K562 (cell line): ENCODE measurements at regions not wholly inside any gene's neighbourhood (a gene's known extent, or its start where the extent isn't known, plus 50 kb on each side); places are given as distances from the start of the nearest gene placed in this dataset.

Source experiments
- ATAC-seq: fragments of 200-7000 bp; cut with Tn5 transposase; 3 replicates; pipeline ENCODE4 v1.9.1; 2020; ENCODE audit warnings: moderate library complexity
- BruUV-seq: library from RNA; stranded (reverse); fragments of 400-500 nt; replicated peaks from 2 replicates; lab custom pipeline; 2021; lab: Mats Ljungman, UMichigan
- CTCF ChIA-PET: fragments of 300-600 bp; formaldehyde crosslinking; extraction: SDS; loops from one replicate; lab custom pipeline; 2021; ENCODE audit warnings: low intra/inter-chr PET ratio; lab: Yijun Ruan, JAX
- POLR2A ChIA-PET: fragments of 300-600, 350-650 bp; sonication (Branson Sonifier 250); formaldehyde crosslinking; extraction: SDS; loops from one replicate; lab custom pipeline; 2021; ENCODE audit warnings: antibody characterized with exemption, inconsistent platforms; lab: Yijun Ruan, JAX
- DNase-seq, 4 experiments: peaks; one replicate each; pipeline versions ENCODE4 v3.0.0 to v3.0.0-alpha.2; 2011 to 2018; ENCODE audit warnings: low spot score in 3 of 4, mixed read lengths in 3 of 4; ENCODE audit errors: extremely low read depth in 1 of 4
- FAIRE-seq: peaks from 2 replicates; lab custom pipeline; 2011; peaks lifted over from hg19 to GRCh38; lab: Jason Lieb, UNC
- H2AFZ ChIP-seq: 2 replicates; pipeline ENCODE4 v1.6.0; 2011; ENCODE audit warnings: low read depth, low read length, control low read depth, inconsistent platforms
- H3K27ac ChIP-seq: fragments of 200-600 bp; 3 replicates; pipeline ENCODE4 v1.8.0; 2011; ENCODE audit warnings: low read depth, mild to moderate bottlenecking, control low read depth, inconsistent platforms, low read length, moderate library complexity, mixed read lengths; ENCODE audit errors: extremely low read depth
- H3K27me3 ChIP-seq, 2 experiments: fragments of 300-600 bp in 1 of 2; 2 replicates in 1 of 2; 3 replicates in 1 of 2; pipeline versions ENCODE4 v1.6.0 to v1.8.0; 2011; ENCODE audit warnings: inconsistent platforms in 2 of 2, low read length in 2 of 2, mild to moderate bottlenecking in 1 of 2, mixed read lengths in 1 of 2, moderate library complexity in 1 of 2; ENCODE audit not compliant: control insufficient read depth in 2 of 2, insufficient read depth in 2 of 2
- H3K36me3 ChIP-seq: fragments of 300-600 bp; 3 replicates; pipeline ENCODE4 v1.8.0; 2011; ENCODE audit warnings: mild to moderate bottlenecking, low read length, inconsistent platforms; ENCODE audit not compliant: control insufficient read depth, insufficient read depth
- H3K4me1 ChIP-seq, 2 experiments: fragments of 200-600 bp in 1 of 2; replicated peaks in 1 of 2; 2 replicates in 1 of 2; 3 replicates in 1 of 2; pipeline versions ENCODE4 v1.5.1 to v1.8.0; 2011; ENCODE audit warnings: inconsistent platforms in 2 of 2, low read length in 2 of 2, mild to moderate bottlenecking in 1 of 2, mixed read lengths in 1 of 2, moderate library complexity in 1 of 2; ENCODE audit not compliant: control insufficient read depth in 2 of 2, insufficient read depth in 2 of 2
- H3K4me2 ChIP-seq: 2 replicates; pipeline ENCODE4 v1.6.1; 2011; ENCODE audit warnings: low read length, control low read depth, inconsistent platforms, mixed read lengths; ENCODE audit not compliant: insufficient read depth
- H3K4me3 ChIP-seq: fragments of 200-600 bp; sonication (generic), shearing (Covaris generic); 2 replicates; pipeline ENCODE4 v1.5.1; 2016; ENCODE audit warnings: control low read depth, inconsistent platforms
- H3K79me2 ChIP-seq: fragments of 200-600 bp; 3 replicates; pipeline ENCODE4 v1.8.0; 2011; ENCODE audit warnings: low read length, inconsistent platforms; ENCODE audit not compliant: control insufficient read depth, insufficient read depth
- H3K9ac ChIP-seq, 2 experiments: 2 replicates each; pipeline versions ENCODE4 v1.6.0 to v1.6.1; 2011; ENCODE audit warnings: low read depth in 2 of 2, low read length in 2 of 2, control low read depth in 1 of 2, inconsistent platforms in 1 of 2, mild to moderate bottlenecking in 1 of 2, mixed read lengths in 1 of 2; ENCODE audit not compliant: insufficient read depth in 1 of 2
- H3K9me1 ChIP-seq: one replicate; pipeline ENCODE4 v1.6.0; 2011; ENCODE audit warnings: inconsistent platforms, mild to moderate bottlenecking, low read length, moderate library complexity; ENCODE audit not compliant: control insufficient read depth, insufficient read depth
- H3K9me3 ChIP-seq: replicated peaks from 2 replicates; pipeline ENCODE4 v1.5.1; 2011; ENCODE audit warnings: low read depth, low read length, inconsistent platforms; ENCODE audit not compliant: control insufficient read depth, insufficient read depth
- H4K20me1 ChIP-seq: replicated peaks from 2 replicates; pipeline ENCODE4 v1.6.1; 2011; ENCODE audit warnings: low read length, inconsistent platforms, mixed read lengths; ENCODE audit not compliant: control insufficient read depth, insufficient read depth
- CBX2 ChIP-seq: fragments of 200-600 bp; sonication (generic); IDR thresholded peaks from one replicate; pipeline ENCODE4 v1.6.1; 2012; ENCODE audit warnings: mild to moderate bottlenecking, low read length, inconsistent platforms; ENCODE audit not compliant: insufficient read depth, poor library complexity, severe bottlenecking
- ERF ChIP-seq: fragments of 450-650 bp; formaldehyde crosslinking; IDR thresholded peaks from 2 replicates; pipeline ENCODE4 v1.4.0; 2020; ENCODE audit warnings: mild to moderate bottlenecking, mixed read lengths
- LARP7 ChIP-seq: fragments of 450-650 bp; IDR thresholded peaks from 2 replicates; pipeline ENCODE4 v1.6.1; 2016
- NCOA6 ChIP-seq: fragments of 450-650 bp; IDR thresholded peaks from 2 replicates; pipeline ENCODE4 v1.6.1; 2017; ENCODE audit warnings: mild to moderate bottlenecking
- PYGO2 ChIP-seq: fragments of 450-650 bp; IDR thresholded peaks from 2 replicates; pipeline ENCODE4 v1.6.1; 2016; ENCODE audit warnings: mild to moderate bottlenecking, missing genetic modification characterization, moderate library complexity, missing compliant biosample characterization
- RBFOX2 ChIP-seq: fragments of 200-400 bp; formaldehyde crosslinking; IDR thresholded peaks from 2 replicates; pipeline ENCODE4 v1.6.1; 2017; ENCODE audit warnings: low read depth, mild to moderate bottlenecking, low read length, moderate library complexity
- RBM17 ChIP-seq: fragments of 200-400 bp; formaldehyde crosslinking; IDR thresholded peaks from 2 replicates; pipeline ENCODE4 v1.6.1; 2017; ENCODE audit warnings: low read depth, mild to moderate bottlenecking, low read length, borderline replicate concordance
- ZBED1 ChIP-seq: IDR thresholded peaks from 2 replicates; pipeline ENCODE4 v1.6.1; 2014
- ZNF133 ChIP-seq: fragments of 250-450 bp; sonication (Bioruptor Pico); IDR thresholded peaks from 2 replicates; pipeline ENCODE4 v1.4.0; 2020; ENCODE audit warnings: mild to moderate bottlenecking
- ZNF324 ChIP-seq: fragments of 250-450 bp; sonication (Bioruptor Pico); IDR thresholded peaks from 2 replicates; pipeline ENCODE4 v1.4.0; 2020; ENCODE audit warnings: mild to moderate bottlenecking
- WGBS: fragments of 100-300 bp; shearing (Covaris generic); methylation state at CpG from one replicate; pipeline ENCODE4 v1.1.6; 2016; ENCODE audit warnings: low coverage, mixed read lengths; ENCODE audit not compliant: insufficient coverage; ENCODE audit errors: missing lambda C conversion rate; 5-methylcytosine and 5-hydroxymethylcytosine counted together
- in situ Hi-C: fragments of 300-500 bp; cut with MboI; formaldehyde crosslinking; loops from 4 replicates; pipeline ENCODE4 v1.15.0; 2018; ENCODE audit warnings: inconsistent platforms, mixed read lengths
- intact Hi-C: fragments of 100-400 bp; cut with micrococcal nuclease; formaldehyde crosslinking; loops from 2 replicates; pipeline ENCODE4 v1.14.2; 2022
- TF ChIP-seq, protein P1 (sequence below), 2 experiments: fragments of 450-650 bp in 1 of 2; sonication (generic) in 1 of 2; formaldehyde crosslinking in 1 of 2; IDR thresholded peaks; 2 replicates each; pipeline versions ENCODE4 v1.7.1 to v1.9.0; 2016 to 2022; ENCODE audit warnings: inconsistent platforms in 1 of 2, mild to moderate bottlenecking in 1 of 2, missing genetic modification reagents in 1 of 2
- TF ChIP-seq, protein P2 (sequence below): fragments of 250-450 bp; sonication (Bioruptor Pico); IDR thresholded peaks from 2 replicates; pipeline ENCODE4 v1.8.0; 2022; ENCODE audit warnings: inconsistent platforms, mild to moderate bottlenecking, moderate library complexity, borderline replicate concordance

- H3K9ac ChIP-seq = no peak overlapping the region
- no peak for FAIRE-seq
- no TSS peak for BruUV-seq
- TF ChIP-seq NCOA6 (no peak), CBX2 (no peak), ZNF324 (CRISPR knock-in tag) (no peak), ZNF133 (no peak), ZBED1 (no peak), ERF (CRISPR knock-in tag) (no peak), LARP7 (no peak), RBM17 (no peak), PYGO2 (tag) (no peak), RBFOX2 (no peak)
- TF ChIP-seq, protein P1, sequence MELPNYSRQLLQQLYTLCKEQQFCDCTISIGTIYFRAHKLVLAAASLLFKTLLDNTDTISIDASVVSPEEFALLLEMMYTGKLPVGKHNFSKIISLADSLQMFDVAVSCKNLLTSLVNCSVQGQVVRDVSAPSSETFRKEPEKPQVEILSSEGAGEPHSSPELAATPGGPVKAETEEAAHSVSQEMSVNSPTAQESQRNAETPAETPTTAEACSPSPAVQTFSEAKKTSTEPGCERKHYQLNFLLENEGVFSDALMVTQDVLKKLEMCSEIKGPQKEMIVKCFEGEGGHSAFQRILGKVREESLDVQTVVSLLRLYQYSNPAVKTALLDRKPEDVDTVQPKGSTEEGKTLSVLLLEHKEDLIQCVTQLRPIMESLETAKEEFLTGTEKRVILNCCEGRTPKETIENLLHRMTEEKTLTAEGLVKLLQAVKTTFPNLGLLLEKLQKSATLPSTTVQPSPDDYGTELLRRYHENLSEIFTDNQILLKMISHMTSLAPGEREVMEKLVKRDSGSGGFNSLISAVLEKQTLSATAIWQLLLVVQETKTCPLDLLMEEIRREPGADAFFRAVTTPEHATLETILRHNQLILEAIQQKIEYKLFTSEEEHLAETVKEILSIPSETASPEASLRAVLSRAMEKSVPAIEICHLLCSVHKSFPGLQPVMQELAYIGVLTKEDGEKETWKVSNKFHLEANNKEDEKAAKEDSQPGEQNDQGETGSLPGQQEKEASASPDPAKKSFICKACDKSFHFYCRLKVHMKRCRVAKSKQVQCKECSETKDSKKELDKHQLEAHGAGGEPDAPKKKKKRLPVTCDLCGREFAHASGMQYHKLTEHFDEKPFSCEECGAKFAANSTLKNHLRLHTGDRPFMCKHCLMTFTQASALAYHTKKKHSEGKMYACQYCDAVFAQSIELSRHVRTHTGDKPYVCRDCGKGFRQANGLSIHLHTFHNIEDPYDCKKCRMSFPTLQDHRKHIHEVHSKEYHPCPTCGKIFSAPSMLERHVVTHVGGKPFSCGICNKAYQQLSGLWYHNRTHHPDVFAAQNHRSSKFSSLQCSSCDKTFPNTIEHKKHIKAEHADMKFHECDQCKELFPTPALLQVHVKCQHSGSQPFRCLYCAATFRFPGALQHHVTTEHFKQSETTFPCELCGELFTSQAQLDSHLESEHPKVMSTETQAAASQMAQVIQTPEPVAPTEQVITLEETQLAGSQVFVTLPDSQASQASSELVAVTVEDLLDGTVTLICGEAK (IDR thresholded peaks at IDR 0.05) = no peak
- TF ChIP-seq, protein P1 (CRISPR knock-in tag; IDR thresholded peaks at IDR 0.05) = no peak
- TF ChIP-seq, protein P2, sequence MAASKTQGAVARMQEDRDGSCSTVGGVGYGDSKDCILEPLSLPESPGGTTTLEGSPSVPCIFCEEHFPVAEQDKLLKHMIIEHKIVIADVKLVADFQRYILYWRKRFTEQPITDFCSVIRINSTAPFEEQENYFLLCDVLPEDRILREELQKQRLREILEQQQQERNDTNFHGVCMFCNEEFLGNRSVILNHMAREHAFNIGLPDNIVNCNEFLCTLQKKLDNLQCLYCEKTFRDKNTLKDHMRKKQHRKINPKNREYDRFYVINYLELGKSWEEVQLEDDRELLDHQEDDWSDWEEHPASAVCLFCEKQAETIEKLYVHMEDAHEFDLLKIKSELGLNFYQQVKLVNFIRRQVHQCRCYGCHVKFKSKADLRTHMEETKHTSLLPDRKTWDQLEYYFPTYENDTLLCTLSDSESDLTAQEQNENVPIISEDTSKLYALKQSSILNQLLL (CRISPR knock-in tag) = no peak
Measured at GRCh38 chr4:78684325-78685079, 91.6 kb upstream of the BMP2K start.

More at GRCh38 chr4:78684325-78685079, 91.6 kb upstream of the BMP2K start:
- Histone ChIP-seq H3K27me3 (no peaks in the 10 kb centered on the region), H3K9me3 (no peaks in the 10 kb centered on the region), H2AFZ (peak overlapping the region; percentile 25; the same call in 1 of the 2 replicates), H3K9me1 (no peaks in the 10 kb centered on the region), H3K4me1 (peaks cover 6 to 9% of the 10 kb centered on the region in 2 experiments), H3K79me2 (no peaks in the 10 kb centered on the region), H3K27ac (no peak overlapping the region), H3K4me3 (no peak overlapping the region), H4K20me1 (no peaks in the 10 kb centered on the region), H3K4me2 (no peak overlapping the region), H3K36me3 (no peaks in the 10 kb centered on the region)
- intact Hi-C loops = no loop called here
- 80% methylated on average over 5 of the region's 5 CpGs for WGBS
- in situ Hi-C loops = no loop called here
- POLR2A ChIA-PET = interaction anchor here (0.8 to 1.3 kb wide), 2 partner anchors 23 to 864 kb away, joined by 3 to 5 read pairs; no protein-coding TSS in a partner anchor
- ATAC-seq (no peak), DNase-seq (no peak)
- CTCF ChIA-PET = no interaction called here
